ENCODE measurements at regions not wholly inside any gene's neighbourhood (a gene's known extent, or its start where the extent isn't known, plus 50 kb on each side); places are given as distances from the start of the nearest gene placed in this dataset.

DNA sequence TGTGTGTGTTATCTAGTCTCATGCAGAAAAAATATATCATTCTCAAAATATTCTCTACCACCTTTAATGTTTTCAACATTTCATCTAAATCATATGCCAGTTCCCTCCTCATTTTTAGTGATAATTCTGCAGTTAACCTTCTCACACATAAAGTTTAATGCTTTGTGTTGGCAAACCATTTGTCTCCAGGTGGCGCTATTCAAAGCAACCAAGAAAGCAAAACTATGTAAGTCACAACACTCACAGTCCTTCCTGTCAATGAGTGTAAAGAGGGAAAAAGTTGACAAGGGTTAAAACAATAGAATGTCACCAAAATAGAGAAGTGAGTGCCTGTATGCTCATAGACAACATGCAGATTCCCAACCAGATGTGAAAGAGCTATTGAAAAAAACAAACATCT is 961.6 kb upstream of the LRRTM1 start:
- DNase-seq: no peak
- H3K4me3 Mint-ChIP-seq: no peak overlapping the region
- TF ChIP-seq, protein P1, sequence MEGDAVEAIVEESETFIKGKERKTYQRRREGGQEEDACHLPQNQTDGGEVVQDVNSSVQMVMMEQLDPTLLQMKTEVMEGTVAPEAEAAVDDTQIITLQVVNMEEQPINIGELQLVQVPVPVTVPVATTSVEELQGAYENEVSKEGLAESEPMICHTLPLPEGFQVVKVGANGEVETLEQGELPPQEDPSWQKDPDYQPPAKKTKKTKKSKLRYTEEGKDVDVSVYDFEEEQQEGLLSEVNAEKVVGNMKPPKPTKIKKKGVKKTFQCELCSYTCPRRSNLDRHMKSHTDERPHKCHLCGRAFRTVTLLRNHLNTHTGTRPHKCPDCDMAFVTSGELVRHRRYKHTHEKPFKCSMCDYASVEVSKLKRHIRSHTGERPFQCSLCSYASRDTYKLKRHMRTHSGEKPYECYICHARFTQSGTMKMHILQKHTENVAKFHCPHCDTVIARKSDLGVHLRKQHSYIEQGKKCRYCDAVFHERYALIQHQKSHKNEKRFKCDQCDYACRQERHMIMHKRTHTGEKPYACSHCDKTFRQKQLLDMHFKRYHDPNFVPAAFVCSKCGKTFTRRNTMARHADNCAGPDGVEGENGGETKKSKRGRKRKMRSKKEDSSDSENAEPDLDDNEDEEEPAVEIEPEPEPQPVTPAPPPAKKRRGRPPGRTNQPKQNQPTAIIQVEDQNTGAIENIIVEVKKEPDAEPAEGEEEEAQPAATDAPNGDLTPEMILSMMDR (IDR thresholded peaks at IDR 0.05): no peak
- no peaks in the 10 kb centered on the region for H3K4me1 ChIP-seq (ENCODE audit: control insufficient read depth, insufficient read depth, low read length)
- H3K36me3 ChIP-seq (ENCODE audit: control insufficient read depth, insufficient read depth, low read length): no peaks in the 10 kb centered on the region
- peaks cover 33% of the 10 kb centered on the region for H3K36me3 Mint-ChIP-seq
- H3K4me1 Mint-ChIP-seq: no peaks in the 10 kb centered on the region
- no peaks in the 10 kb centered on the region for H3K27me3 ChIP-seq (ENCODE audit: control insufficient read depth, insufficient read depth, low read length)
- H3K27me3 Mint-ChIP-seq (ENCODE audit: low read depth in 2 of 2): no peaks in the 10 kb centered on the region
- WGBS (ENCODE audit: insufficient coverage): no CpG with 5 or more reads among the region's 1 CpG
- no peak overlapping the region for H3K27ac ChIP-seq (ENCODE audit: low read length)
- H3K9me3 Mint-ChIP-seq: peaks cover 13 to 23% of the 10 kb centered on the region in 2 donors
- ATAC-seq: no peak
- peaks cover 3% of the 10 kb centered on the region for H3K9me3 ChIP-seq (ENCODE audit: control insufficient read depth, insufficient read depth, low read length)
- no peak overlapping the region for H3K4me3 ChIP-seq (ENCODE audit: low read length)
- no peak overlapping the region for H3K27ac Mint-ChIP-seq
- intact Hi-C loops (cut with micrococcal nuclease): no loop called here

DNA sequence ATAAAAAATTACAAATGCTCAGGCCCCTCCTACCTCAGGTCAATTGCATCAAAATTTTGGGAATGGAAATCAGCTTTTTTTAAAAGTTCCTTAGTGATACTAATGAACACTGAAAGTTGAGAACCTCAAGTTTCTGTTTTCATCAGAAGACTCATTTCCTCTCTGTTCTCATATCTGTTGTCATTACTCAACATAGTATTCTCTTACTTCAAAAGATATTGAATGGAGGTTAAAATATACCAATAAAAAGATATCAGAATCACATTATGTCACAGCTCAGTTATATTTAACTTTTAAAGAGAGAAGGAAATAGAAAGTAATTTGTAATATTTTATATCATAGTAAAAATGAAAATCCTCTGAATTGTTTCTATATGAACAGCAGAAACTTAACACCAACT is 959.4 kb upstream of the LRRTM1 start:
- DNase-seq (no peak), ATAC-seq (no peak)
- Histone ChIP-seq H3K4me3 (ENCODE audit: low read length) (no peak overlapping the region), H3K27me3 (ENCODE audit: control insufficient read depth, insufficient read depth, low read length) (no peaks in the 10 kb centered on the region), H3K36me3 (ENCODE audit: control insufficient read depth, insufficient read depth, low read length) (no peaks in the 10 kb centered on the region), H3K4me1 (ENCODE audit: control insufficient read depth, insufficient read depth, low read length) (no peaks in the 10 kb centered on the region), H3K9me3 (ENCODE audit: control insufficient read depth, insufficient read depth, low read length) (peaks cover 3% of the 10 kb centered on the region), H3K27ac (ENCODE audit: low read length) (no peak overlapping the region)
- no peaks in the 10 kb centered on the region for H3K4me1 Mint-ChIP-seq
- H3K4me3 Mint-ChIP-seq: no peak overlapping the region
- peaks cover 12 to 20% of the 10 kb centered on the region in 2 donors for H3K9me3 Mint-ChIP-seq
- H3K27ac Mint-ChIP-seq: no peak overlapping the region
- TF ChIP-seq, protein P1 (IDR thresholded peaks at IDR 0.05): no peak
- intact Hi-C loops (cut with micrococcal nuclease): no loop called here
- H3K27me3 Mint-ChIP-seq (ENCODE audit: low read depth in 2 of 2): no peaks in the 10 kb centered on the region
- H3K36me3 Mint-ChIP-seq: peaks cover 21% of the 10 kb centered on the region

DNA sequence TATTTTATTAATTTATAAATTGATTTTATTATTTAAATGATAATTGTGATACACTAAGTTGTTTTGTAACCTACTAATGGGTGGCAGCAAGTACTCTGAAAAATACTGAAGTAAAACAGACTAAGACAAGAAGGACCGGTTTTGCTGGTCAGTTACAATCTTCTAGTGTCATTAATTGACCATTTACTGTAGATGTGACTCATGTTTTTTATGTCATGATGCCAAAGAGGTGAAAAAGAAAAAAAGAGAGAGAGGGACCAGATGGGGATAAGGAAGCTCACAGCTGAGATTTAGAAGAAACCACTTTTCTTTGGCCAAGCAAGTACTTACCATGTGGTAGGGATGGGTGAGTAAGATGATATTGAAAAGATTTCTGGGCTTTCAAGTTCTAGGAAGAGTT is 955.8 kb upstream of the LRRTM1 start:
- Mint-ChIP-seq H3K9me3 (peaks cover 5 to 18% of the 10 kb centered on the region in 2 donors), H3K4me3 (no peak overlapping the region), H3K27ac (no peak overlapping the region), H3K27me3 (ENCODE audit: low read depth in 2 of 2) (no peaks in the 10 kb centered on the region), H3K4me1 (no peaks in the 10 kb centered on the region), H3K36me3 (no peaks in the 10 kb centered on the region)
- H3K4me1 ChIP-seq (ENCODE audit: control insufficient read depth, insufficient read depth, low read length): no peaks in the 10 kb centered on the region
- TF ChIP-seq, protein P1 (IDR thresholded peaks at IDR 0.05): no peak
- intact Hi-C loops (cut with micrococcal nuclease): no loop called here
- no peaks in the 10 kb centered on the region for H3K27me3 ChIP-seq (ENCODE audit: control insufficient read depth, insufficient read depth, low read length)
- DNase-seq (no peak), ATAC-seq (no peak)
- no peaks in the 10 kb centered on the region for H3K9me3 ChIP-seq (ENCODE audit: control insufficient read depth, insufficient read depth, low read length)
- no peak overlapping the region for H3K4me3 ChIP-seq (ENCODE audit: low read length)
- WGBS (ENCODE audit: insufficient coverage): 81% methylated on average over 1 of the region's 1 CpG
- no peaks in the 10 kb centered on the region for H3K36me3 ChIP-seq (ENCODE audit: control insufficient read depth, insufficient read depth, low read length)
- H3K27ac ChIP-seq (ENCODE audit: low read length): no peak overlapping the region

DNA sequence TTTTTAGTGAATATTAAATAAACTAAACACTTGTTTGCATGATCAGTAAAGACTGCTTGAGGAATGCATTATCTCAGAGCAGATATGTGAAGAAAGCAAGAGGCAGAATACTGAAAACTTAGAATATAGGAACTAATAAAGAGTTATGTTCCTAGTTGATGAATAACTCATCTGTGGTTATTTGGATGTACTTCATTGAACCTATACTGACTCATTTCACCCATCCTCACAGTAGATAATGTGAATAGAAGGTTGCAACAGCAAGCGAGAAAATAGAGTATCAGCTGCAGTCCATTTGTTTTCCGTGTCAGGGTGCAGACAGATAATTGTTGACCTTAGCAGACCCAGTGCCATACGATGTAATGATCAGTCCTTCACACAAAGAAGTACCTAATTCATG is 945.7 kb upstream of the LRRTM1 start:
- WGBS (ENCODE audit: insufficient coverage): 93% methylated on average over 3 of the region's 3 CpGs
- no peak for DNase-seq

More for the DNA sequence above, 945.7 kb upstream of the LRRTM1 start:
- Mint-ChIP-seq H3K9me3 (peaks cover 17 to 20% of the 10 kb centered on the region in 2 donors), H3K27me3 (ENCODE audit: low read depth in 2 of 2) (no peaks in the 10 kb centered on the region), H3K4me1 (no peaks in the 10 kb centered on the region), H3K27ac (no peak overlapping the region), H3K4me3 (no peak overlapping the region), H3K36me3 (peaks cover 12% of the 10 kb centered on the region)
- Histone ChIP-seq H3K27ac (ENCODE audit: low read length) (no peak overlapping the region), H3K27me3 (ENCODE audit: control insufficient read depth, insufficient read depth, low read length) (no peaks in the 10 kb centered on the region), H3K9me3 (ENCODE audit: control insufficient read depth, insufficient read depth, low read length) (no peaks in the 10 kb centered on the region), H3K4me3 (ENCODE audit: low read length) (no peak overlapping the region), H3K36me3 (ENCODE audit: control insufficient read depth, insufficient read depth, low read length) (no peaks in the 10 kb centered on the region), H3K4me1 (ENCODE audit: control insufficient read depth, insufficient read depth, low read length) (no peaks in the 10 kb centered on the region)
- ATAC-seq: no peak
- intact Hi-C loops (cut with micrococcal nuclease): no loop called here
- TF ChIP-seq, protein P1 (IDR thresholded peaks at IDR 0.05): no peak

Data from natural killer cell (primary cell).